Erythroblast (primary cell): ENCODE measurements at regions not wholly inside any gene's neighbourhood (a gene's known extent, or its start where the extent isn't known, plus 50 kb on each side); places are given as distances from the start of the nearest gene placed in this dataset.

Source experiments
- GATA1 ChIP-seq: IDR thresholded peaks from 2 replicates; pipeline ENCODE4 v1.6.1; 2011; ENCODE audit warnings: low read depth, mild to moderate bottlenecking, control low read depth, low read length, moderate library complexity
- POLR2A ChIP-seq: IDR thresholded peaks from 2 replicates; pipeline ENCODE4 v1.6.1; 2011; ENCODE audit warnings: mild to moderate bottlenecking, low read length

DNA sequence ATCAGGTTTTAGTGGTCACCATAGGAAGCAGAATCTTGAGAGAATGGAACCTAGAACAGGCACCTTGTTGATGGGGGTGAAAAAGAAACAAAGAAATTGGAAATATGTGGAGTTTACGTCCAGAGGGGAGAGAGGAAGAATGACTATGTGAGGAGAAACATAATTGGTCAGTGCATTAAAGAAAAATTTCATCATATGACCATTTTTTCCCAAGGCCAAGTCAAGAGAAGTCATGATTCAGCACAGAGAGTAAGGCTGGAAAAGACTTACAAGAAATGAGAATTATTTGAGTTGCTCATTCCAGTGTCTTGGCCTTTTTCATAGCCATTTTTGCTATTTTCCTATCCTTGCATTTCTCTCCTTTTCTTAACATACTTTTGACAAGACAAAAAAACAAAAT, 421.7 kb downstream of the EFNB2 start:
- TF ChIP-seq POLR2A (no peak), GATA1 (no peak)
